GM18517 (cell line): ENCODE measurements at regions not wholly inside any gene's neighbourhood (a gene's known extent, or its start where the extent isn't known, plus 50 kb on each side); places are given as distances from the start of the nearest gene placed in this dataset.

Source experiments
- ATAC-seq: cut with Tn5 transposase; IDR thresholded peaks from one replicate; pipeline ENCODE4 v1.9.1; 2021; ENCODE audit warnings: mild to moderate bottlenecking, moderate library complexity; ENCODE audit not compliant: unreplicated experiment

- no peak for ATAC-seq
These were observed 354.2 kb upstream of the ZWINT start for GRCh38 chr10:56715262-56715661.

GRCh38 chr10:56698506-56698905, 337.4 kb upstream of the ZWINT start:
- no peak for ATAC-seq

GRCh38 chr10:56679578-56679977, 318.5 kb upstream of the ZWINT start:
- no peak for ATAC-seq

GRCh38 chr10:56662765-56663447, 301.8 kb upstream of the ZWINT start:
- peak; percentile 95 for ATAC-seq

- ATAC-seq = no peak
These were observed 292.2 kb upstream of the ZWINT start for GRCh38 chr10:56653289-56653688.

- no peak for ATAC-seq
These were observed 285.5 kb upstream of the ZWINT start for GRCh38 chr10:56646329-56647111.

- ATAC-seq = peak; percentile 98
These were observed 272.9 kb upstream of the ZWINT start for GRCh38 chr10:56633876-56634452.

GRCh38 chr10:56632537-56632936, 271.5 kb upstream of the ZWINT start:
- ATAC-seq = no peak

GRCh38 chr10:56624082-56624481, 263.0 kb upstream of the ZWINT start:
- peak; percentile 44 for ATAC-seq

- no peak for ATAC-seq
These were observed 262.0 kb upstream of the ZWINT start for GRCh38 chr10:56623064-56623463.

- ATAC-seq = peak; percentile 65
These were observed 261.4 kb upstream of the ZWINT start for GRCh38 chr10:56622335-56622973.

GRCh38 chr10:56606202-56606601, 245.1 kb upstream of the ZWINT start:
- no peak for ATAC-seq

GRCh38 chr10:56605051-56605450, 244.0 kb upstream of the ZWINT start:
- ATAC-seq = no peak

GRCh38 chr10:56604624-56605023, 243.6 kb upstream of the ZWINT start:
- no peak for ATAC-seq

- no peak for ATAC-seq
These were observed 238.1 kb upstream of the ZWINT start for GRCh38 chr10:56599201-56599600.

- ATAC-seq = no peak
These were observed 235.2 kb upstream of the ZWINT start for GRCh38 chr10:56596257-56596656.

GRCh38 chr10:56593120-56593519, 232.1 kb upstream of the ZWINT start:
- ATAC-seq = no peak

GRCh38 chr10:56586461-56586891, 225.4 kb upstream of the ZWINT start:
- no peak for ATAC-seq

- no peak for ATAC-seq
These were observed 224.6 kb upstream of the ZWINT start for GRCh38 chr10:56585447-56586171.

GRCh38 chr10:56583316-56583715, 222.3 kb upstream of the ZWINT start:
- no peak for ATAC-seq

GRCh38 chr10:56567580-56567979, 206.5 kb upstream of the ZWINT start:
- ATAC-seq = no peak
